H9 (cell line): ENCODE measurements at regions not wholly inside any gene's neighbourhood (a gene's known extent, or its start where the extent isn't known, plus 50 kb on each side); places are given as distances from the start of the nearest gene placed in this dataset.

Experiments
- DNase-seq: peaks from one replicate; pipeline ENCODE4 v3.0.0-alpha.2; 2017
- H2AFZ ChIP-seq: one replicate; pipeline ENCODE4 v1.6.1; 2013; ENCODE audit warnings: mild to moderate bottlenecking, low read length, control low read depth, moderate library complexity
- H2AK5ac ChIP-seq: 2 replicates; pipeline ENCODE4 v1.6.1; 2013; ENCODE audit warnings: low read length, control low read depth, mixed read lengths; ENCODE audit not compliant: insufficient read length
- H2BK120ac ChIP-seq: one replicate; pipeline ENCODE4 v1.6.1; 2013; ENCODE audit warnings: low read depth, mild to moderate bottlenecking, low read length, control low read depth, inconsistent platforms; ENCODE audit not compliant: poor library complexity, severe bottlenecking
- H2BK12ac ChIP-seq: 2 replicates; pipeline ENCODE4 v1.6.1; 2013; ENCODE audit warnings: low read length, control low read depth, mixed read lengths, low read depth; ENCODE audit not compliant: insufficient read length
- H2BK15ac ChIP-seq: 2 replicates; pipeline ENCODE4 v1.6.1; 2013; ENCODE audit warnings: low read depth, low read length, control low read depth
- H2BK20ac ChIP-seq: one replicate; pipeline ENCODE4 v1.6.1; 2013; ENCODE audit warnings: low read depth, mild to moderate bottlenecking, low read length, control low read depth, inconsistent platforms; ENCODE audit not compliant: poor library complexity, severe bottlenecking
- H2BK5ac ChIP-seq: 2 replicates; pipeline ENCODE4 v1.6.1; 2013; ENCODE audit warnings: low read length, control low read depth, mixed read lengths; ENCODE audit not compliant: insufficient read length
- H3K14ac ChIP-seq: 2 replicates; pipeline ENCODE4 v1.6.1; 2013; ENCODE audit warnings: low read length, control low read depth; ENCODE audit not compliant: insufficient read depth
- H3K18ac ChIP-seq: 2 replicates; pipeline ENCODE4 v1.6.1; 2013; ENCODE audit warnings: low read depth, mild to moderate bottlenecking, mixed read lengths, low read length, control low read depth; ENCODE audit not compliant: insufficient read length
- H3K23ac ChIP-seq: 2 replicates; pipeline ENCODE4 v1.6.1; 2013; ENCODE audit warnings: low read length, control low read depth, mixed read lengths, low read depth; ENCODE audit not compliant: insufficient read length
- H3K23me2 ChIP-seq: 2 replicates; pipeline ENCODE4 v1.6.1; 2013; ENCODE audit warnings: low read depth, mild to moderate bottlenecking, mixed read lengths, low read length, control low read depth; ENCODE audit not compliant: insufficient read length, poor library complexity, severe bottlenecking
- H3K27ac ChIP-seq: 2 replicates; pipeline ENCODE4 v1.5.1; 2013; ENCODE audit warnings: low read length, control low read depth, mixed read lengths, low read depth; ENCODE audit not compliant: insufficient read length
- H3K27me3 ChIP-seq: 2 replicates; pipeline ENCODE4 v1.6.1; 2013; ENCODE audit warnings: low read length, control low read depth, inconsistent platforms; ENCODE audit not compliant: insufficient read depth
- H3K4ac ChIP-seq: 2 replicates; pipeline ENCODE4 v1.6.1; 2013; ENCODE audit warnings: low read depth, mild to moderate bottlenecking, control low read depth, inconsistent platforms, low read length, moderate library complexity
- H3K4me1 ChIP-seq: 2 replicates; pipeline ENCODE4 v1.6.1; 2013; ENCODE audit warnings: low read length, control low read depth, inconsistent platforms; ENCODE audit not compliant: insufficient read depth
- H3K4me2 ChIP-seq: 2 replicates; pipeline ENCODE4 v1.6.1; 2013; ENCODE audit warnings: low read length, control low read depth, mixed read lengths; ENCODE audit not compliant: insufficient read length, insufficient read depth
- H3K56ac ChIP-seq: 2 replicates; pipeline ENCODE4 v1.6.1; 2013; ENCODE audit warnings: low read depth, mild to moderate bottlenecking, mixed read lengths, low read length, control low read depth; ENCODE audit not compliant: insufficient read length
- H3K79me1 ChIP-seq: 2 replicates; pipeline ENCODE4 v1.6.1; 2013; ENCODE audit warnings: low read depth, mild to moderate bottlenecking, moderate library complexity, low read length, control low read depth, inconsistent platforms; ENCODE audit not compliant: insufficient read depth, poor library complexity, severe bottlenecking
- H3K79me2 ChIP-seq: 2 replicates; pipeline ENCODE4 v1.6.1; 2013; ENCODE audit warnings: low read length, control low read depth, inconsistent platforms; ENCODE audit not compliant: insufficient read depth
- H3K9ac ChIP-seq: 2 replicates; pipeline ENCODE4 v1.6.1; 2013; ENCODE audit warnings: low read length, control low read depth, mixed read lengths; ENCODE audit not compliant: insufficient read length; ENCODE audit errors: extremely low read depth
- H3K9me3 ChIP-seq: one replicate; pipeline ENCODE4 v1.6.1; 2013; ENCODE audit warnings: low read depth, low read length, inconsistent platforms; ENCODE audit not compliant: control insufficient read depth
- H3T11ph ChIP-seq: one replicate; pipeline ENCODE4 v1.6.1; 2013; ENCODE audit warnings: mild to moderate bottlenecking, low read length, control low read depth, inconsistent platforms
- H4K20me1 ChIP-seq: one replicate; pipeline ENCODE4 v1.6.1; 2013; ENCODE audit not compliant: control insufficient read depth, insufficient read length, insufficient read depth
- H4K5ac ChIP-seq: 2 replicates; pipeline ENCODE4 v1.6.1; 2013; ENCODE audit warnings: low read depth, mild to moderate bottlenecking, mixed read lengths, low read length, control low read depth; ENCODE audit not compliant: insufficient read length
- H4K8ac ChIP-seq: replicated peaks from 2 replicates; pipeline ENCODE4 v1.6.1; 2013; ENCODE audit warnings: low read length, control low read depth, mixed read lengths, low read depth; ENCODE audit not compliant: insufficient read length
- H4K91ac ChIP-seq: 2 replicates; pipeline ENCODE4 v1.6.1; 2013; ENCODE audit warnings: low read depth, mild to moderate bottlenecking, moderate library complexity, mixed read lengths, low read length, control low read depth; ENCODE audit not compliant: insufficient read length
- H3K27ac Mint-ChIP-seq, 3 experiments: 2 replicates in 2 of 3; 3 replicates in 1 of 3; pipeline ENCODE4 v1.8.0; 2020 to 2021; ENCODE audit warnings: mixed read lengths in 3 of 3, mild to moderate bottlenecking in 1 of 3, moderate library complexity in 1 of 3
- H3K27me3 Mint-ChIP-seq: 2 replicates; pipeline ENCODE4 v1.8.0; 2021; ENCODE audit warnings: low read depth, mild to moderate bottlenecking, moderate library complexity, mixed read lengths
- H3K36me3 Mint-ChIP-seq, 3 experiments: 2 replicates in 2 of 3; 3 replicates in 1 of 3; pipeline ENCODE4 v1.8.0; 2020 to 2021; ENCODE audit warnings: low read depth in 3 of 3, mixed read lengths in 3 of 3; ENCODE audit not compliant: insufficient read depth in 1 of 3
- H3K4me1 Mint-ChIP-seq, 2 experiments: 2 replicates each; pipeline ENCODE4 v1.8.0; 2020; ENCODE audit warnings: mixed read lengths in 2 of 2
- H3K4me3 Mint-ChIP-seq, 2 experiments: 2 replicates in 1 of 2; 3 replicates in 1 of 2; pipeline ENCODE4 v1.8.0; 2020 to 2021; ENCODE audit warnings: mild to moderate bottlenecking in 2 of 2, mixed read lengths in 2 of 2, moderate library complexity in 1 of 2
- H3K9me3 Mint-ChIP-seq, 2 experiments: 2 replicates in 1 of 2; 3 replicates in 1 of 2; pipeline ENCODE4 v1.8.0; 2020; ENCODE audit warnings: mild to moderate bottlenecking in 2 of 2, mixed read lengths in 2 of 2, moderate library complexity in 1 of 2
- CTCF ChIP-seq: fragments of 200-600 bp; sonication (generic); conservative IDR thresholded peaks from 3 replicates; pipeline ENCODE4 v1.8.0; 2021; ENCODE audit warnings: antibody characterized with exemption, mild to moderate bottlenecking
- WGBS: extraction: QIAGEN DNeasy Blood & Tissue Kit; methylation state at CpG from one replicate; pipeline ENCODE4 v1.1.7; 2013; ENCODE audit warnings: missing lambda C conversion rate, low lambda C conversion rate, mixed read lengths; ENCODE audit not compliant: insufficient read length; ENCODE audit errors: extremely low coverage; 5-methylcytosine and 5-hydroxymethylcytosine counted together

- no peak for DNase-seq
- no peaks in the 10 kb centered on the region for H3K4me1 ChIP-seq
- H3K9me3 ChIP-seq, result no peaks in the 10 kb centered on the region
- peaks cover 37 to 48% of the 10 kb centered on the region in 2 experiments for H3K9me3 Mint-ChIP-seq
- no peaks in the 10 kb centered on the region for H4K20me1 ChIP-seq
- H3K9ac ChIP-seq, result no peak overlapping the region
- no peak overlapping the region for H3K56ac ChIP-seq
- H2BK15ac ChIP-seq, result no peak overlapping the region
- no peak overlapping the region for H3K4me3 Mint-ChIP-seq
- H3T11ph ChIP-seq, result no peak overlapping the region
- H3K27me3 ChIP-seq, result no peaks in the 10 kb centered on the region
- no peak overlapping the region for H2AK5ac ChIP-seq
- H3K79me1 ChIP-seq, result no peaks in the 10 kb centered on the region
- peaks cover 7 to 34% (median 21%) of the 10 kb centered on the region in 3 experiments for H3K36me3 Mint-ChIP-seq
- H4K5ac ChIP-seq, result no peak overlapping the region
- H3K14ac ChIP-seq, result no peak overlapping the region
- no peaks in the 10 kb centered on the region for H3K27me3 Mint-ChIP-seq
- H3K79me2 ChIP-seq, result no peaks in the 10 kb centered on the region
- no CpG with 5 or more reads among the region's 23 CpGs for WGBS
- H3K23me2 ChIP-seq, result no peaks in the 10 kb centered on the region
- H3K27ac ChIP-seq, result no peak overlapping the region
- H3K4me2 ChIP-seq, result no peak overlapping the region
- no peak overlapping the region for H3K4ac ChIP-seq
- H3K18ac ChIP-seq, result no peak overlapping the region
- H2BK20ac ChIP-seq, result no peak overlapping the region
- H3K27ac Mint-ChIP-seq, result no peak overlapping the region
- H2BK120ac ChIP-seq, result no peak overlapping the region
- H2BK12ac ChIP-seq, result no peak overlapping the region
- no peaks in the 10 kb centered on the region for H3K4me1 Mint-ChIP-seq
- H4K8ac ChIP-seq, result no peak overlapping the region
- no peak overlapping the region for H2AFZ ChIP-seq
- no peak for TF ChIP-seq CTCF
- H2BK5ac ChIP-seq, result no peak overlapping the region
- no peak overlapping the region for H3K23ac ChIP-seq
- H4K91ac ChIP-seq, result no peak overlapping the region
Observed at GRCh38 chr2:125942585-125943424, 713.2 kb upstream of the GYPC start.
